Fibroblast of skin of right quadriceps (primary cell): ENCODE measurements at regions not wholly inside any gene's neighbourhood (a gene's known extent, or its start where the extent isn't known, plus 50 kb on each side); places are given as distances from the start of the nearest gene placed in this dataset.
A peak's percentile ranks its signal among the peaks of the same experiment; 100 is the strongest.
"Not testable (repeated sequence)": the region's sequence is repeated elsewhere in the genome, so short reads cannot be mapped to it uniquely, and the experiment has no call there.

Experiments
- DNase-seq: peaks from one replicate; pipeline ENCODE4 v3.0.0-alpha.2; 2013

GRCh38 chr4:101730291-101731117, 60.0 kb upstream of the BANK1 start:
- peak; percentile 63 for DNase-seq

DNA sequence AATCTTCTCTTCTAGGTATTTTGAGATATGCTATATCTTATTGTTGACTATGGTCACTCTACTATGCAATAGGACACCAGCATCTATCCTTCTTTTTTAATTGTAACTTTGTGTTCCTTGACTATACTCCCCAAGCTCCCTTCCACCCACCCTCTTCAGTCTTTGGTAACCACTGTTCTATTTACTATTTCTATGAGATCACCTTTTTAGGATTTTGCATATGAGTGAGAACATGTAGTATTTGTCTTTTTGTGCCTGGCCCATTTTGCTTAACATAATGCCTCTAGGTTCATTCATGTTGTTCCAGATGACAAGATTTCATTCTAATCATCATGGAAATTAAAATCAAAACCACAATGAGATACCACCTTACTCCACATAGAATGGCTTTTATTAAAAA, 63.3 kb upstream of the BANK1 start:
- no peak for DNase-seq

DNA sequence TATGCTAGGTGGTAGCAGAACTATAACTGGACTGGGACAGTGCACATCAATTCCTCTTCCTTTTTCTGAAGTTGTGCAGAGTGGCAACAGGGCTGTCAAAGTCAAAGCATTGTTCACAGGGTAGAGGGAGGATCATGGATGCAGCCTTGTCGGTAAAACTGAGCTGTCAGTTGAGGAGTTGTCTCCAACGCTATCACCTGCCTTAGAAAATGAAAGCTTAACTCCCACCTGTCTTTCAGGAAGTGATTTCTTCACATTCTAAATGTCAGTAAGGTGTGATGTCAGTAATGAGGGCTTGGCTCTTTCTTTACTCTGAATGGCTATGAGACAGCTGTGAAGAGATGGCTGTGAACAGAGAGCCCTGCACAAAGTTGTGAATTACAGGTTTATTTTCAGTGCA, 66.4 kb upstream of the BANK1 start:
- no peak for DNase-seq

DNA sequence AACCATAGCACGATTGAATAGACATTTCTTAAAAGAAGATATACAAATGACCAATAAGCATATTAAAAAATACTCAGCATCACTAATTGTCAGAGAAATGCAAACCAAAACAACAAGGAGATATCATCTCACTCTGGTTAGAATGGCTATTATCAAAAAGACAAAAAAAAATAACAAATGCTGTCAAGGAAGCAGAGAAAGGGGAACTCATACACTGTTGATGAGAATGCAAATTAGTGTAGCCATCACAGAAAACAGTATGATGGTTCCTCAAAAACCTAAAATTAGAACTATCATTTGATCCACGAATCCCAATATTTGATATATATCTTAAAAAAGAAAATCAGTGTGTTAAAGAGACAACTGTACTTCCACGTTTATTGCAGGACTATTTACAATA, 71.7 kb upstream of the BANK1 start:
- no peak for DNase-seq

DNA sequence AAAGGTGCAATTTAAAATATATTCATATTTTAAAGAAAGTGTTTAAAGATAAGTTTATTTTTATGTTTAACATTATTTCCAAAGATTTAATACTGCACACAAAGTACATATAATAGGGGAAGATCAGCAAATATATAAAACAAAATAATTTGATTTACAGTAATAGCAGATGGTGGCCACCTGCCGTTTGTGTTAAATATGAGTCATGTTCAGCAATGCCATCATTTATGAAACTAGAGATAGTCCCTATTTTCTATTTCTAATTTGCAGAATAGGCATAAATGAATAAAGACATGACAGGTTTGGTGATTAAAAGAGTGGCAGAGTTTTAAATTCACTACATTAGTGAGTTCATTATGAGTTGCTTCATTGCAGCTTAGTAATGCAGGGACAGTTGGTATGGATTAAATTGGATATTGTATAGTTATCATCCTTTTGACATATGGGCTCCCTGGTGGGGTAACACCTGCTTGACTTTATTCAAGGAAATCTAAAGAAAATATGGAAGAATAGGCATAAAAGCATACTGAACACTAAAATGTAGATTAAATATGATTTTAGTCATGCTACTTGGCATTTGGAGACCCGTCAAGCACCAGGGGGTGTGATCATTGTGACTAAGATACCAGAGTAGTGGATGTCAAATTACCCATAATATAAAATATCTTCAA, 78.8 kb upstream of the BANK1 start:
- no peak for DNase-seq

DNA sequence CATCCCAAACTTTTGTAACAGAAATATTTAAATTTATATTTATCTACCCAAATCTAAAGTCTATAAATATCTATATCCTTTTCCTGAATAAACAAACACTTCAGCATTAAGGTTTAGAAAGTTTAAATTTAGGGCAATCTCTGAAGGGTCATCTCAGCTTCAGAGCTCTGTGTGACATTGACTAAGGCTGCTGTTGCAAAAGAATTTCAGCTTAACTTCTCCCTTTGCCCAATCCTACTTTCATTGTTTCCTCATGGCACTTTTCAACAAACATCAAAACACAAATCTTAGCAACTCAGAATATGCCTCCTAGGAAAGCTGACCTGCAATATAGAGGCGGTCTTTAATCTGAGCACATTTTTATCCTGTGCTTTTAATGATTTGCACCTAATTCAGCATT, 79.7 kb upstream of the BANK1 start:
- no peak for DNase-seq

GRCh38 chr4:101708293-101709039, 82.1 kb upstream of the BANK1 start:
- no peak for DNase-seq

- no peak for DNase-seq
Observed at GRCh38 chr4:101707596-101707995, 82.9 kb upstream of the BANK1 start.

GRCh38 chr4:101706535-101707057, 83.9 kb upstream of the BANK1 start:
- no peak for DNase-seq

DNA sequence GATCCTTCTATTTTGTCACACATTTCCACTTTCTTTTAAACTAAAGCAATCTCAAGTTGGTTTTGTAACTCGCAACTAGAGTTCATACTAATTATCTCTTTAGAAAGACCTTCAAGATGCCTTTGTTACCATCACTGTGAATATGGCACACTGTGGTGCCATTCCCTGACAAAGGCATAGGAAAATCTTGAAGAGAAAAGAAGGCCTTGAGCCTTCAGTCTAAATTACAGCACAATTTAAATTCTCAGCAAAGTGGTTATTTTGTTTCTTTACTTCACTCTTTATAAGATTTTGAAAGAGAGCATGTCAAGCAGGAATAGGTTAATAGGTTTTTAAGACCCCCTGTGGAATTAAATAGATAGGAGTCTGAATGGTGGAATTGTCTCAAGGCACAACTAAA, 89.0 kb upstream of the BANK1 start:
- no peak for DNase-seq

DNA sequence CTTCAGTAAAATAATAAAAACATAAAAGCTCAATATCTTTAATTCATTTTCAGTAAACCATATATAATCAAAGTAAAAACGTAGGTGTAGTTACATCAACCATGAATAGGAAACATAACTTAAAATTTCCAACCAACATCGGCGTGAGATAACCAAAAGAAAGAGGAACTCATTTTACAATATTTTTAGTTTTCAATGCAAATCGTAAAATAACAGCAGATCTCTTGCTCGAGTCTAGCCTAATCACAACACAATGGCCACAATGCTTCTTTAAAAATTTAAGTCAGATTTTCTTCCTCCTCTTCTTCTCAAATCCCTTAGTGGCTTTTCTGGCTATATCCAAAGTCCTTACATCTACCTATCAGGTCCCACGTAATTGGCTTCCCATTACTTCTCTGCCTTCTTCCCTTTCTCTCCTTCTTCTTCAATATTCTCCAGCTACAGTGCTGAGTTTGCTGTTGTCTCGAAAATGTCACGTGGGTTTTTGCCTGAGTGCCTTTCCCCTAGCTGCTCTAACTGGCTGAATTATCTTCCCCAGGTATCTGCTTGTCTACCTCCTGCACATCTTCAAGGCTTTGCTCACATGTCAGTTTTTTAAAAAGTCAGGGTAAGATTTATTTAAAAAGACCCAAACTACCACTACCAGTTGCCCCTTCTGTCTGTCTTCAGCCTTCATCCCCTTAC, 90.9 kb upstream of the BANK1 start:
- no peak for DNase-seq

GRCh38 chr4:101697266-101697665, 93.3 kb upstream of the BANK1 start:
- no peak for DNase-seq

DNA sequence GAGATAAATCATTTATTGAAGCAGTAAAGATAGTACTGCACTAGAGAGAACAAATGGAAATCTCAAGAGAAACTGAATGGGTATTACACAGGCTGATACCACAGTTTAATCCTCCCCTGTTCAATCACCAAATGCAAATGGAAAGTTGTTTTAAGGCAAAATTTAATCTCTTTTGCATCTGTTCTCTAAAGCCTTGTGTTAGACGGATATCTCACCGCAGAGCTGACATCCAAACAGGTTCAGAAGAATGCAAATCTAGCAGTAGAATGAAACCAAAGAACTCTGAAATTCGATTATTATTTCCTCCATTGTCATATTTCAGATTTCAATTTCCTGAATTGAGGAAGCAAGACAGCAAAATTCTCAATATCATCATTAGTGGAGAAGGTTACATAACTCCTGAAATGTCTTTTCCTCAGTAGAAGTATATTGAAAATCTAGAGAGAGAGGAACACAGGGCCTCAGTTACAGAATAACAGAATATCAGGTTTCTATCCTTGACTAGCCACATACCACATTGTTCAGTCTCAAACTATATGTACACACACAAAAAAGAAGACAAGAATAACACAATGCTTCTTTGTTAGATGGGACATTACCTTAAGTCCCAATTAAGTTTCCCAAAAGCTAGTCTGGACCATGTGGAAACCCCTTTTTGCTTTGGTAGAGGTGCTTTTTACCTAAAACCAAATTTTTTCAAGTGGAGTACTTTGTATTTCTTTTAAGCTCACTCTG, 94.1 kb upstream of the BANK1 start:
- DNase-seq, result no peak

GRCh38 chr4:101695176-101695575, 95.4 kb upstream of the BANK1 start:
- peak; percentile 16 for DNase-seq

- DNase-seq, result not testable (repeated sequence)
Observed at GRCh38 chr4:101694403-101694802, 96.1 kb upstream of the BANK1 start.

DNA sequence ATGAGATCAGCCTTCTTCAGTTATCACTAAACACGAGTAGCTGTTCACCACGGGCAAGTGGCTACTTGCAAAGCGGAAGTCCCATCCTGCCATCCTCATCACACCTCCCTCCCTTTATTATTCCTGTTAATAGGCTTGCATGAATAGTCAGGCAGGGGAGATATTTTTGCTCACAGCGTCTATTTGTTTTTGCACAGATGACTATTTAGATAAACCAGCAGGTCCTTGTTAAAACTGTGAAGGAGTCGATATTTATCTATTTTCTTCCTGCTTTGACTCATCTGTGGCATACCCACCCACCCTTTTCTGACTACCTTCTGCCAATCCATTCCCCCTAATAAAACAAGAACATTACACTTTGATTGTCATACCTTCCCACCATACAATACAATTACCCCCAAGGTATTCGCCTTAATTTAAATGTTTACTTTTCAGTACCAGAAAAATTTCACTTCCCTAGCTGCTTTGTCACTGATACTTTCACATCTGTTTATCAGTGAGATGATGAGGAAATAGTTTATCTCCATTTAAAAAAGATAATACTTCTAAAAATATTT, 96.6 kb upstream of the BANK1 start:
- no peak for DNase-seq

- DNase-seq, result no peak
Observed at GRCh38 chr4:101689220-101689619, 101.3 kb upstream of the BANK1 start.

DNA sequence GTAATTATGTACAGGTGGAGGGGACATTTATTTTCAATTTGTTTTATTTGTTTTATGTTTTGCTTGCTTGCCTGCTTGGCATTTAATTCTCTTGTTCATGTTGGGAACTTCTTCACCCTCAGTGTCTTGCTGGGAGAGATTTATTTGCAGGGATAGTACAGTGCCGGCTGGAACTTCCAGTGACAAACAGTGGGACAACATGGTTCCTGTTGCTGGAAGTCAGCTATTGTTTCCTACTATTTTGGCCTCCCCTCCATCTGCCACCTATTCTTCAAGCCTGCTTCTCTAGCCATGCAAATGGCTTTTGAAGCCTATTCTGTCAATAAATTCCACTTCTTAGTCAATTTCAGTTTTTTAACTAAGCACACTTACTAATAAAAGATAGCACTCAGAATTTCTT, 105.4 kb upstream of the BANK1 start:
- DNase-seq, result no peak

DNA sequence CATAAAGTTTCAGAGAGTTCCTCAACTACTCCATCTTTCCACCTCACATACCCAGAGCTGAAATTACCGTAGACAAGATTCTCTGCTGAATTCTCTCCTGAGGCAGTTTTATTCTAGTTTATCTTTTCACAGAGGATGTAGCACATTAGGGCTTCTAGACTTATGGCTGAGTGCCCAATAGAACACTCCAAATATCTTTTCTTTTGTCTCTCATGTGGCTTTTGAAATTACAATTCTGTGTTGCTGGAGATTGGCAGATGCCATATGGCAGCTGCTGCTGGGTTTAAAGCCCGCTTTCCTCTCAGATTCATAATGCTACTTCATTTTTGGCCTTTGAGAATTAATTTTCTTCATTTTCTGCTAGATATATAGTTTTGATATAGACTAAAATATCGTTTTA, 107.6 kb upstream of the BANK1 start:
- no peak for DNase-seq

DNA sequence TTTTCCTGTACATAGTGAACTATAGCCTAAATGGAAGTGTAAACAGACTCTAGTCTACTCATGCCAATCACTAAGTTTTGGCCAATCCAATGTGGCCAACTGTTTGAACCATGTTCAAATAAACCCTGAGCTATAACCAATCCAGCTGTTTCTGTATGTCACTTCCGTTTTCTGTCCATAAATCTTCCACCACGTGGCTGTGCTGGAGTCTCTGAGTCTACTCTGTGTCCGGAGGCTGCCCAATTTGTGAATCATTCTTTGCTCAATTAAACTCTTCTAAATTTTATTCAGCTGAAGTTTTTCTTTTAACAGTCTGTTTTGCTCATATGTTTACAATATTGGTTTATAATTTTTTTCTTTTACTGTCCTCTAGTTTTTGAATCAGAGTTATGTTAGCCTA, 112.3 kb upstream of the BANK1 start:
- peak; percentile 8 for DNase-seq

GRCh38 chr4:101670897-101671296, 119.6 kb upstream of the BANK1 start:
- no peak for DNase-seq

- DNase-seq, result no peak
Observed at GRCh38 chr4:101670370-101670769, 120.2 kb upstream of the BANK1 start.
